H1 (cell line): ENCODE measurements at regions not wholly inside any gene's neighbourhood (a gene's known extent, or its start where the extent isn't known, plus 50 kb on each side); places are given as distances from the start of the nearest gene placed in this dataset.
A peak's percentile ranks its signal among the peaks of the same experiment; 100 is the strongest.

ENCODE experiments used
- CTCF ChIA-PET: fragments of 300-600 bp; sonication (Branson Sonifier 250); formaldehyde crosslinking; loops from one replicate; lab custom pipeline; 2021; ENCODE audit not compliant: partially characterized antibody; lab: Charles Lee
- POLR2A ChIA-PET: fragments of 300-600 bp; sonication (Branson Sonifier 250); formaldehyde crosslinking; loops from one replicate; lab custom pipeline; 2021; ENCODE audit warnings: inconsistent platforms; ENCODE audit not compliant: partially characterized antibody; lab: Charles Lee
- DNase-seq, 2 experiments: peaks; one replicate each; pipeline versions ENCODE4 v3.0.0 to v3.0.0-alpha.2; 2010 to 2022; ENCODE audit warnings: low spot score in 2 of 2, low read depth in 1 of 2, mixed read lengths in 1 of 2
- FAIRE-seq: peaks from 2 replicates; lab custom pipeline; 2011; peaks lifted over from hg19 to GRCh38; lab: Jason Lieb, UNC
- H2AFZ ChIP-seq: 2 replicates; pipeline ENCODE4 v1.8.1; 2012; ENCODE audit warnings: low read length, inconsistent platforms
- H2AK5ac ChIP-seq: 2 replicates; pipeline ENCODE4 v1.6.1; 2013; ENCODE audit warnings: low read depth, low read length
- H2BK120ac ChIP-seq: replicated peaks from 2 replicates; pipeline ENCODE3; 2013; ENCODE audit warnings: low read depth, low read length, inconsistent platforms
- H2BK12ac ChIP-seq: 2 replicates; pipeline ENCODE4 v1.6.1; 2013; ENCODE audit warnings: low read depth, low read length
- H2BK15ac ChIP-seq: 2 replicates; pipeline ENCODE4 v1.6.1; 2013; ENCODE audit warnings: low read length
- H2BK20ac ChIP-seq: 2 replicates; pipeline ENCODE4 v1.6.1; 2013; ENCODE audit warnings: low read length
- H2BK5ac ChIP-seq: 2 replicates; pipeline ENCODE4 v1.6.1; 2013; ENCODE audit warnings: low read depth, low read length
- H3K14ac ChIP-seq: 2 replicates; pipeline ENCODE4 v1.6.1; 2013; ENCODE audit warnings: inconsistent platforms; ENCODE audit not compliant: insufficient read length
- H3K18ac ChIP-seq: 2 replicates; pipeline ENCODE4 v1.6.1; 2013; ENCODE audit warnings: low read length; ENCODE audit errors: extremely low read depth
- H3K23ac ChIP-seq: 2 replicates; pipeline ENCODE4 v1.6.1; 2013; ENCODE audit warnings: inconsistent platforms; ENCODE audit not compliant: insufficient read length
- H3K23me2 ChIP-seq: 2 replicates; pipeline ENCODE4 v1.6.1; 2013; ENCODE audit warnings: low read depth, low read length
- H3K27ac ChIP-seq: 2 replicates; pipeline ENCODE4 v1.6.1; 2011; ENCODE audit warnings: low read depth, low read length, inconsistent platforms
- H3K27me3 ChIP-seq, 4 experiments: replicated peaks in 1 of 4; 1 replicate in 1 of 4; 2 replicates in 3 of 4; pipeline versions ENCODE4 v1.6.1 to v1.8.1; 2011 to 2013; ENCODE audit warnings: low read length in 3 of 4, mild to moderate bottlenecking in 3 of 4, inconsistent platforms in 2 of 4, mixed read lengths in 2 of 4, moderate library complexity in 1 of 4; ENCODE audit not compliant: control insufficient read depth in 3 of 4, insufficient read depth in 3 of 4; ENCODE audit errors: extremely low read depth in 1 of 4
- H3K36me3 ChIP-seq, 4 experiments: 2 replicates each; pipeline versions ENCODE4 v1.6.1 to v1.8.1; 2011 to 2013; ENCODE audit warnings: mild to moderate bottlenecking in 4 of 4, low read length in 3 of 4, moderate library complexity in 2 of 4, control low read depth in 1 of 4, inconsistent platforms in 1 of 4; ENCODE audit not compliant: insufficient read depth in 4 of 4, control insufficient read depth in 2 of 4
- H3K4ac ChIP-seq: replicated peaks from 2 replicates; pipeline ENCODE3; 2013; ENCODE audit warnings: low read length, low read depth, mixed read lengths, inconsistent platforms; ENCODE audit not compliant: insufficient read length
- H3K4me1 ChIP-seq, 4 experiments: replicated peaks in 1 of 4; 1 replicate in 1 of 4; 2 replicates in 3 of 4; pipeline versions ENCODE4 v1.6.1 to v1.8.1; 2011 to 2013; ENCODE audit warnings: low read length in 3 of 4, inconsistent platforms in 2 of 4, mixed read lengths in 1 of 4; ENCODE audit not compliant: insufficient read depth in 4 of 4, control insufficient read depth in 3 of 4
- H3K4me2 ChIP-seq, 2 experiments: 2 replicates each; pipeline versions ENCODE4 v1.6.1 to v1.8.1; 2011 to 2013; ENCODE audit warnings: low read depth in 2 of 2, low read length in 2 of 2, control low read depth in 1 of 2, inconsistent platforms in 1 of 2, mild to moderate bottlenecking in 1 of 2; ENCODE audit not compliant: insufficient read depth in 1 of 2
- H3K4me3 ChIP-seq, 4 experiments: fragments of 200-600, 300-600 bp in 1 of 4; sonication (generic), shearing (Covaris generic), sonication (Bioruptor Twin) in 1 of 4; 2 replicates each; pipeline versions ENCODE4 v1.5.1 to v1.8.1; 2011 to 2016; ENCODE audit warnings: low read length in 4 of 4, low read depth in 3 of 4, control low read depth in 2 of 4, inconsistent platforms in 2 of 4, mild to moderate bottlenecking in 2 of 4, mixed read lengths in 1 of 4, moderate library complexity in 1 of 4; ENCODE audit not compliant: insufficient read depth in 2 of 4; ENCODE audit errors: extremely low read depth in 1 of 4
- H3K56ac ChIP-seq: replicated peaks from 2 replicates; pipeline ENCODE3; 2013; ENCODE audit warnings: low read depth, mild to moderate bottlenecking, mixed read lengths, low read length, inconsistent platforms; ENCODE audit not compliant: insufficient read length
- H3K79me1 ChIP-seq: 2 replicates; pipeline ENCODE4 v1.6.1; 2013; ENCODE audit warnings: low read depth, low read length, control low read depth
- H3K79me2 ChIP-seq, 2 experiments: 2 replicates each; pipeline versions ENCODE4 v1.6.1 to v1.8.1; 2012 to 2013; ENCODE audit warnings: low read length in 2 of 2, mild to moderate bottlenecking in 2 of 2, inconsistent platforms in 1 of 2; ENCODE audit not compliant: insufficient read depth in 2 of 2, control insufficient read depth in 1 of 2
- H3K9ac ChIP-seq, 4 experiments: replicated peaks in 1 of 4; 1 replicate in 1 of 4; 2 replicates in 3 of 4; pipeline versions ENCODE4 v1.6.1 to v1.8.1; 2011 to 2013; ENCODE audit warnings: low read depth in 3 of 4, low read length in 3 of 4, control low read depth in 2 of 4, mild to moderate bottlenecking in 2 of 4, moderate library complexity in 2 of 4, inconsistent platforms in 1 of 4; ENCODE audit errors: extremely low read depth in 1 of 4
- H3K9me3 ChIP-seq, 2 experiments: 2 replicates each; pipeline versions ENCODE4 v1.6.1 to v1.8.1; 2012 to 2013; ENCODE audit warnings: mild to moderate bottlenecking in 2 of 2, moderate library complexity in 2 of 2, control low read depth in 1 of 2, inconsistent platforms in 1 of 2, low read depth in 1 of 2, low read length in 1 of 2, mixed read lengths in 1 of 2; ENCODE audit not compliant: insufficient read depth in 2 of 2
- H4K20me1 ChIP-seq, 2 experiments: replicated peaks in 1 of 2; 2 replicates each; pipeline versions ENCODE3 to v1.8.1; 2011 to 2013; ENCODE audit warnings: inconsistent platforms in 2 of 2, low read length in 2 of 2, mild to moderate bottlenecking in 1 of 2; ENCODE audit not compliant: insufficient read depth in 2 of 2, control insufficient read depth in 1 of 2
- H4K5ac ChIP-seq: 2 replicates; pipeline ENCODE4 v1.6.1; 2013; ENCODE audit warnings: low read length, low read depth, mixed read lengths, inconsistent platforms; ENCODE audit not compliant: insufficient read length
- H4K8ac ChIP-seq: 2 replicates; pipeline ENCODE4 v1.8.0; 2013; ENCODE audit warnings: mild to moderate bottlenecking, moderate library complexity, low read length, inconsistent platforms; ENCODE audit not compliant: insufficient read depth; ENCODE audit errors: extremely low read depth
- H4K91ac ChIP-seq: replicated peaks from 2 replicates; pipeline ENCODE3; 2013; ENCODE audit warnings: low read length, mixed read lengths, inconsistent platforms; ENCODE audit not compliant: insufficient read length
- CHD7 ChIP-seq: fragments of 300-600 bp; sonication (generic); IDR thresholded peaks from 2 replicates; pipeline ENCODE4 v1.7.1; 2012; ENCODE audit warnings: low read length, moderate library complexity, mild to moderate bottlenecking, inconsistent platforms; ENCODE audit not compliant: insufficient replicate concordance
- WGBS, 2 experiments: shearing (Covaris generic) in 1 of 2; methylation state at CpG; one replicate each; pipeline versions ENCODE4 v1.1.6 to v1.1.7; 2013 to 2015; ENCODE audit warnings: low lambda C conversion rate in 2 of 2, mixed read lengths in 2 of 2, inconsistent platforms in 1 of 2, low coverage in 1 of 2, missing lambda C conversion rate in 1 of 2; ENCODE audit not compliant: insufficient replicate concordance in 2 of 2, insufficient coverage in 1 of 2, insufficient read length in 1 of 2; ENCODE audit errors: extremely low coverage in 1 of 2, missing lambda C conversion rate in 1 of 2; 5-methylcytosine and 5-hydroxymethylcytosine counted together

- Histone ChIP-seq H4K20me1 (no peaks in the 10 kb centered on the region), H3K4me2 (no peak overlapping the region), H2AFZ (peak overlapping the region; percentile 20; the same call in 1 of the 2 replicates), H3K4ac (no peak overlapping the region), H2BK5ac (no peak overlapping the region), H3K23ac (no peak overlapping the region), H3K27ac (no peak overlapping the region), H4K91ac (no peak overlapping the region), H3K14ac (no peak overlapping the region), H2BK20ac (no peak overlapping the region), H3K79me2 (no peaks in the 10 kb centered on the region), H2BK120ac (no peak overlapping the region), H2AK5ac (no peak overlapping the region), H3K36me3 (no peaks in the 10 kb centered on the region), H3K79me1 (no peaks in the 10 kb centered on the region), H3K56ac (no peak overlapping the region), H3K18ac (no peak overlapping the region), H4K8ac (no peak overlapping the region), H3K4me3 (no peak overlapping the region), H3K4me1 (no peaks in the 10 kb centered on the region), H2BK15ac (no peak overlapping the region), H2BK12ac (no peak overlapping the region), H3K9ac (no peak overlapping the region), H4K5ac (no peak overlapping the region), H3K27me3 (no peaks in the 10 kb centered on the region), H3K23me2 (no peaks in the 10 kb centered on the region), H3K9me3 (no peaks in the 10 kb centered on the region)
- WGBS, 2 experiments = 92% methylated on average over 4 of the region's 5 CpGs; no CpG with 5 or more reads in 1 of the 2 experiments
- POLR2A ChIA-PET = no interaction called here
- DNase-seq = no peak
- CTCF ChIA-PET = interaction anchor here (1.0 to 2.0 kb wide), 3 partner anchors 25 to 98 kb away, joined by 3 to 10 read pairs (median 4); no protein-coding TSS in a partner anchor
- no peak for FAIRE-seq
- no peak for TF ChIP-seq CHD7
These were observed 64.0 kb downstream of the CHRD start for GRCh38 chr3:184443831-184444230.
